H1 (cell line): ENCODE measurements at regions not wholly inside any gene's neighbourhood (a gene's known extent, or its start where the extent isn't known, plus 50 kb on each side); places are given as distances from the start of the nearest gene placed in this dataset.

Experiments
- CTCF ChIA-PET: fragments of 300-600 bp; sonication (Branson Sonifier 250); formaldehyde crosslinking; loops from one replicate; lab custom pipeline; 2021; ENCODE audit not compliant: partially characterized antibody; lab: Charles Lee
- POLR2A ChIA-PET: fragments of 300-600 bp; sonication (Branson Sonifier 250); formaldehyde crosslinking; loops from one replicate; lab custom pipeline; 2021; ENCODE audit warnings: inconsistent platforms; ENCODE audit not compliant: partially characterized antibody; lab: Charles Lee
- DNase-seq, 2 experiments: peaks; one replicate each; pipeline versions ENCODE4 v3.0.0 to v3.0.0-alpha.2; 2010 to 2022; ENCODE audit warnings: low spot score in 2 of 2, low read depth in 1 of 2, mixed read lengths in 1 of 2
- FAIRE-seq: peaks from 2 replicates; lab custom pipeline; 2011; peaks lifted over from hg19 to GRCh38; lab: Jason Lieb, UNC
- H2AFZ ChIP-seq: 2 replicates; pipeline ENCODE4 v1.8.1; 2012; ENCODE audit warnings: low read length, inconsistent platforms
- H2AK5ac ChIP-seq: 2 replicates; pipeline ENCODE4 v1.6.1; 2013; ENCODE audit warnings: low read depth, low read length
- H2BK120ac ChIP-seq: replicated peaks from 2 replicates; pipeline ENCODE3; 2013; ENCODE audit warnings: low read depth, low read length, inconsistent platforms
- H2BK12ac ChIP-seq: 2 replicates; pipeline ENCODE4 v1.6.1; 2013; ENCODE audit warnings: low read depth, low read length
- H2BK15ac ChIP-seq: 2 replicates; pipeline ENCODE4 v1.6.1; 2013; ENCODE audit warnings: low read length
- H2BK20ac ChIP-seq: 2 replicates; pipeline ENCODE4 v1.6.1; 2013; ENCODE audit warnings: low read length
- H2BK5ac ChIP-seq: 2 replicates; pipeline ENCODE4 v1.6.1; 2013; ENCODE audit warnings: low read depth, low read length
- H3K14ac ChIP-seq: 2 replicates; pipeline ENCODE4 v1.6.1; 2013; ENCODE audit warnings: inconsistent platforms; ENCODE audit not compliant: insufficient read length
- H3K18ac ChIP-seq: 2 replicates; pipeline ENCODE4 v1.6.1; 2013; ENCODE audit warnings: low read length; ENCODE audit errors: extremely low read depth
- H3K23ac ChIP-seq: 2 replicates; pipeline ENCODE4 v1.6.1; 2013; ENCODE audit warnings: inconsistent platforms; ENCODE audit not compliant: insufficient read length
- H3K23me2 ChIP-seq: 2 replicates; pipeline ENCODE4 v1.6.1; 2013; ENCODE audit warnings: low read depth, low read length
- H3K27ac ChIP-seq: 2 replicates; pipeline ENCODE4 v1.6.1; 2011; ENCODE audit warnings: low read depth, low read length, inconsistent platforms
- H3K27me3 ChIP-seq, 4 experiments: replicated peaks in 1 of 4; 1 replicate in 1 of 4; 2 replicates in 3 of 4; pipeline versions ENCODE4 v1.6.1 to v1.8.1; 2011 to 2013; ENCODE audit warnings: low read length in 3 of 4, mild to moderate bottlenecking in 3 of 4, inconsistent platforms in 2 of 4, mixed read lengths in 2 of 4, moderate library complexity in 1 of 4; ENCODE audit not compliant: control insufficient read depth in 3 of 4, insufficient read depth in 3 of 4; ENCODE audit errors: extremely low read depth in 1 of 4
- H3K36me3 ChIP-seq, 4 experiments: 2 replicates each; pipeline versions ENCODE4 v1.6.1 to v1.8.1; 2011 to 2013; ENCODE audit warnings: mild to moderate bottlenecking in 4 of 4, low read length in 3 of 4, moderate library complexity in 2 of 4, control low read depth in 1 of 4, inconsistent platforms in 1 of 4; ENCODE audit not compliant: insufficient read depth in 4 of 4, control insufficient read depth in 2 of 4
- H3K4ac ChIP-seq: replicated peaks from 2 replicates; pipeline ENCODE3; 2013; ENCODE audit warnings: low read length, low read depth, mixed read lengths, inconsistent platforms; ENCODE audit not compliant: insufficient read length
- H3K4me1 ChIP-seq, 4 experiments: replicated peaks in 1 of 4; 1 replicate in 1 of 4; 2 replicates in 3 of 4; pipeline versions ENCODE4 v1.6.1 to v1.8.1; 2011 to 2013; ENCODE audit warnings: low read length in 3 of 4, inconsistent platforms in 2 of 4, mixed read lengths in 1 of 4; ENCODE audit not compliant: insufficient read depth in 4 of 4, control insufficient read depth in 3 of 4
- H3K4me2 ChIP-seq, 2 experiments: 2 replicates each; pipeline versions ENCODE4 v1.6.1 to v1.8.1; 2011 to 2013; ENCODE audit warnings: low read depth in 2 of 2, low read length in 2 of 2, control low read depth in 1 of 2, inconsistent platforms in 1 of 2, mild to moderate bottlenecking in 1 of 2; ENCODE audit not compliant: insufficient read depth in 1 of 2
- H3K4me3 ChIP-seq, 4 experiments: fragments of 200-600, 300-600 bp in 1 of 4; sonication (generic), shearing (Covaris generic), sonication (Bioruptor Twin) in 1 of 4; 2 replicates each; pipeline versions ENCODE4 v1.5.1 to v1.8.1; 2011 to 2016; ENCODE audit warnings: low read length in 4 of 4, low read depth in 3 of 4, control low read depth in 2 of 4, inconsistent platforms in 2 of 4, mild to moderate bottlenecking in 2 of 4, mixed read lengths in 1 of 4, moderate library complexity in 1 of 4; ENCODE audit not compliant: insufficient read depth in 2 of 4; ENCODE audit errors: extremely low read depth in 1 of 4
- H3K56ac ChIP-seq: replicated peaks from 2 replicates; pipeline ENCODE3; 2013; ENCODE audit warnings: low read depth, mild to moderate bottlenecking, mixed read lengths, low read length, inconsistent platforms; ENCODE audit not compliant: insufficient read length
- H3K79me1 ChIP-seq: 2 replicates; pipeline ENCODE4 v1.6.1; 2013; ENCODE audit warnings: low read depth, low read length, control low read depth
- H3K79me2 ChIP-seq, 2 experiments: 2 replicates each; pipeline versions ENCODE4 v1.6.1 to v1.8.1; 2012 to 2013; ENCODE audit warnings: low read length in 2 of 2, mild to moderate bottlenecking in 2 of 2, inconsistent platforms in 1 of 2; ENCODE audit not compliant: insufficient read depth in 2 of 2, control insufficient read depth in 1 of 2
- H3K9ac ChIP-seq, 4 experiments: replicated peaks in 1 of 4; 1 replicate in 1 of 4; 2 replicates in 3 of 4; pipeline versions ENCODE4 v1.6.1 to v1.8.1; 2011 to 2013; ENCODE audit warnings: low read depth in 3 of 4, low read length in 3 of 4, control low read depth in 2 of 4, mild to moderate bottlenecking in 2 of 4, moderate library complexity in 2 of 4, inconsistent platforms in 1 of 4; ENCODE audit errors: extremely low read depth in 1 of 4
- H3K9me3 ChIP-seq, 2 experiments: 2 replicates each; pipeline versions ENCODE4 v1.6.1 to v1.8.1; 2012 to 2013; ENCODE audit warnings: mild to moderate bottlenecking in 2 of 2, moderate library complexity in 2 of 2, control low read depth in 1 of 2, inconsistent platforms in 1 of 2, low read depth in 1 of 2, low read length in 1 of 2, mixed read lengths in 1 of 2; ENCODE audit not compliant: insufficient read depth in 2 of 2
- H4K20me1 ChIP-seq, 2 experiments: replicated peaks in 1 of 2; 2 replicates each; pipeline versions ENCODE3 to v1.8.1; 2011 to 2013; ENCODE audit warnings: inconsistent platforms in 2 of 2, low read length in 2 of 2, mild to moderate bottlenecking in 1 of 2; ENCODE audit not compliant: insufficient read depth in 2 of 2, control insufficient read depth in 1 of 2
- H4K5ac ChIP-seq: 2 replicates; pipeline ENCODE4 v1.6.1; 2013; ENCODE audit warnings: low read length, low read depth, mixed read lengths, inconsistent platforms; ENCODE audit not compliant: insufficient read length
- H4K8ac ChIP-seq: 2 replicates; pipeline ENCODE4 v1.8.0; 2013; ENCODE audit warnings: mild to moderate bottlenecking, moderate library complexity, low read length, inconsistent platforms; ENCODE audit not compliant: insufficient read depth; ENCODE audit errors: extremely low read depth
- H4K91ac ChIP-seq: replicated peaks from 2 replicates; pipeline ENCODE3; 2013; ENCODE audit warnings: low read length, mixed read lengths, inconsistent platforms; ENCODE audit not compliant: insufficient read length
- EGR1 ChIP-seq: IDR thresholded peaks from 2 replicates; pipeline ENCODE4 v1.6.1; 2011; ENCODE audit warnings: low read depth, low read length, borderline replicate concordance
- HDAC2 ChIP-seq, 2 experiments: fragments of 300-600 bp in 1 of 2; sonication (generic) in 1 of 2; IDR thresholded peaks; 2 replicates each; pipeline ENCODE4 v1.6.1; 2011 to 2012; ENCODE audit warnings: low read depth in 2 of 2, low read length in 2 of 2, mild to moderate bottlenecking in 2 of 2, moderate library complexity in 2 of 2, borderline replicate concordance in 1 of 2, inconsistent platforms in 1 of 2
- JUN ChIP-seq: IDR thresholded peaks from 2 replicates; pipeline ENCODE4 v1.6.1; 2011; ENCODE audit warnings: low read depth, mild to moderate bottlenecking, improper control_type of control experiment, low read length
- NRF1 ChIP-seq: IDR thresholded peaks from 2 replicates; pipeline ENCODE4 v1.6.1; 2011; ENCODE audit warnings: mild to moderate bottlenecking, low read depth, low read length, improper control_type of control experiment
- PHF8 ChIP-seq: fragments of 200-600 bp; sonication (generic); conservative IDR thresholded peaks from 2 replicates; pipeline ENCODE4 v1.7.1; 2012; ENCODE audit warnings: low read depth, mild to moderate bottlenecking, inconsistent platforms, low read length, moderate library complexity
- SAP30 ChIP-seq: fragments of 300-600 bp; sonication (generic); IDR thresholded peaks from 2 replicates; pipeline ENCODE4 v1.7.1; 2012; ENCODE audit warnings: low read length, moderate library complexity, mild to moderate bottlenecking, inconsistent platforms; ENCODE audit not compliant: insufficient read depth, insufficient replicate concordance
- TAF1 ChIP-seq: IDR thresholded peaks from 2 replicates; pipeline ENCODE4 v1.6.1; 2011; ENCODE audit warnings: mild to moderate bottlenecking, low read depth, low read length
- TAF7 ChIP-seq: optimal IDR thresholded peaks from 2 replicates; pipeline ENCODE3; 2011; ENCODE audit warnings: low read depth, mild to moderate bottlenecking, inconsistent platforms, low read length, moderate library complexity, borderline replicate concordance
- WGBS, 2 experiments: shearing (Covaris generic) in 1 of 2; methylation state at CpG; one replicate each; pipeline versions ENCODE4 v1.1.6 to v1.1.7; 2013 to 2015; ENCODE audit warnings: low lambda C conversion rate in 2 of 2, mixed read lengths in 2 of 2, inconsistent platforms in 1 of 2, low coverage in 1 of 2, missing lambda C conversion rate in 1 of 2; ENCODE audit not compliant: insufficient replicate concordance in 2 of 2, insufficient coverage in 1 of 2, insufficient read length in 1 of 2; ENCODE audit errors: extremely low coverage in 1 of 2, missing lambda C conversion rate in 1 of 2; 5-methylcytosine and 5-hydroxymethylcytosine counted together

DNA sequence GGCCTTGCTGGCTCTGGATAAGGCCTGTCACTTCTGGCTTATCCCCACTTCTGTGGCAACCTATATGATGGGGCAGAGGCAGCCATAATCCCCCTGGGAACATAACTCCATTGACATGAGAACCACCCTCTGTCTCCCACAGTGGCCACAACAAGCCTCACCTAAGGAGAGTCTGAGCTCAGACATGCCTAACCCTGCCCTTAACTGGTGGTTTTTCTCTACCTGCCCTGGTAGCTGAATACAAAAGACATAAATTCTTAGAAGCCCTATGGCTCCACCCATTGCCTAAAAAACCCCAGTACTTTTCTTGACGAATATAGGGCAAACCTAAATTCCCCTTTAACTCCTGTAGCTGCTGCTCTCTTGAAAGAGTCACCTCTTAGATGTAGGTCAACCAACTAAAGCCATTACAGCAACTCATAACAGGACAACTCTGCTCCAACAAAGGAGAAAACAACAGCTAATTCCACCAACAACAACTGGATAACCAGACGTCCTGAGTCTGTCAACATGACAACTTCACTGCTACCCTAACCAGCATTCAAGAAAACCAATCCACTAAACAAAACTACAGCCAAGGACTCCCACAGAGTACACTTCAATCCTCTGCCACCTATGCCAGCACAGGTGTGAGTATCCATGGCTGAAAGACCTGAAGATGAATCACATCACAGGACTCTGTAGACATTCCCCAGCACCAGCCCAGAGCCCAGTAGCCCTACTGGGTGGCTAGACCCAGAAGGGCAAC lies 427.7 kb downstream of the PRELID2 start:
- Histone ChIP-seq H3K36me3 (no peaks in the 10 kb centered on the region), H2BK15ac (no peak overlapping the region), H3K9ac (no peak overlapping the region)
- TF ChIP-seq TAF7 (no peak), NRF1 (no peak), JUN (no peak), SAP30 (no peak), EGR1 (no peak), PHF8 (no peak), HDAC2 (IDR thresholded peaks at IDR 0.05; ENCODE audit: borderline replicate concordance in 1 of 2, low read depth in 2 of 2, low read length in 2 of 2) (no peak), TAF1 (no peak)
- TF ChIP-seq, all 59 proteins: peak for 0
- Histone ChIP-seq H3K79me2 (no peaks in the 10 kb centered on the region), H4K20me1 (no peaks in the 10 kb centered on the region), H2AFZ (no peak overlapping the region), H3K4ac (no peak overlapping the region), H4K8ac (no peak overlapping the region), H4K91ac (no peak overlapping the region), H3K18ac (no peak overlapping the region), H3K56ac (no peak overlapping the region), H2BK20ac (no peak overlapping the region), H2AK5ac (no peak overlapping the region), H4K5ac (no peak overlapping the region), H3K4me1 (no peaks in the 10 kb centered on the region; a peak in 1 of 7 replicates), H3K4me2 (no peak overlapping the region), H3K23me2 (no peaks in the 10 kb centered on the region), H3K23ac (no peak overlapping the region), H3K27ac (no peak overlapping the region), H3K9me3 (peaks cover 15% of the 10 kb centered on the region in 2 experiments), H3K14ac (no peak overlapping the region), H3K4me3 (no peak overlapping the region), H3K79me1 (no peaks in the 10 kb centered on the region), H3K27me3 (no peaks in the 10 kb centered on the region), H2BK120ac (no peak overlapping the region), H2BK5ac (no peak overlapping the region), H2BK12ac (no peak overlapping the region)
- FAIRE-seq (no peak), DNase-seq (no peak)
- ChIA-PET POLR2A (no interaction called here), CTCF (interaction anchor here (0.6 to 1.2 kb wide), 2 partner anchors 91 to 273 kb away, joined by 3 read pairs; no protein-coding TSS in a partner anchor)
- WGBS, 2 experiments, result 91% methylated on average over 2 of the region's 2 CpGs; no CpG with 5 or more reads in 1 of the 2 experiments
